Stomach smooth muscle (tissue), 2 donors: ENCODE measurements at regions not wholly inside any gene's neighbourhood (a gene's known extent, or its start where the extent isn't known, plus 50 kb on each side); places are given as distances from the start of the nearest gene placed in this dataset.

Experiments used
- H3K27ac ChIP-seq: one replicate; pipeline ENCODE4 v1.7.0; 2013; ENCODE audit warnings: mild to moderate bottlenecking, low read length, inconsistent platforms
- H3K27me3 ChIP-seq, 2 donors: one replicate each; pipeline ENCODE4 v1.7.0; 2013; ENCODE audit warnings: low read length in 2 of 2; ENCODE audit not compliant: insufficient read depth in 2 of 2, control insufficient read depth in 1 of 2
- H3K36me3 ChIP-seq, 2 donors: one replicate each; pipeline ENCODE4 v1.7.0; 2013; ENCODE audit warnings: low read length in 2 of 2; ENCODE audit not compliant: control insufficient read depth in 2 of 2, insufficient read depth in 2 of 2
- H3K4me1 ChIP-seq: one replicate; pipeline ENCODE4 v1.7.0; 2013; ENCODE audit warnings: low read length; ENCODE audit not compliant: control insufficient read depth, insufficient read depth
- H3K4me3 ChIP-seq, 2 donors: one replicate each; pipeline ENCODE4 v1.7.0; 2013; ENCODE audit warnings: low read length in 2 of 2
- H3K9ac ChIP-seq, 2 donors: one replicate each; pipeline ENCODE4 v1.7.0; 2013; ENCODE audit warnings: low read length in 2 of 2, mild to moderate bottlenecking in 1 of 2
- H3K9me3 ChIP-seq, 2 donors: one replicate each; pipeline ENCODE4 v1.7.0; 2013; ENCODE audit warnings: low read length in 2 of 2; ENCODE audit not compliant: control insufficient read depth in 2 of 2
- donor health status: healthy.
- donor health status: Pancreatic carcinoma.

DNA sequence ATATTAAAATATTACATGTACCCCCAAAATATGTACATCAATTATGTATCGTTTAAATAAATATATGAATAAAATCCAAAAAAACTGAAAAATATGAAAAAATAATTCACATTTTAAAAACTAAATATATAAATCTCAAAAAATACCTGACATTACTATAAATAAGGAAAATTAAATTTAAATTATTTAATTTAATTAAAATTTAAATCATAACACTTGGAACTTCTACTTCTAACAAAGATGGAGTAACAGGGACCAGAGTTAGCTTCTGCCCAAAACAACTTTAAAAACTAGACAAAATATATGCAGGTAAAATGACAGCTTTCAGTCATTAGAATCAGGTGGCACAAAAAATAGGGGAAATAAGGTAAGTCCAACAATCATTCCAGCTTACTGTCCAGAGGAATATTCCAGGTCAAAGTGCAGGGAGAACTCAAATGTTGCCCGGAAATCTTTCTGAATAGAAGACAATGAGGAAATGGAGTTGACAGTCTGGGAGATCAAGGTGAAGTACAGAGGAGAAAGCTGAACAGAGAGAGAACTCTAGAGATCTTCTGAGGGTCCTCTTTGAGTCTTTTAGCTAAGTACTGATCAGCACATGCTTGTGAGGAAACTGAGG is 207.7 kb upstream of the ATP11B start:
- Histone ChIP-seq H3K27me3 (no peaks in the 10 kb centered on the region), H3K9me3 (no peaks in the 10 kb centered on the region), H3K4me3 (no peak overlapping the region), H3K9ac (no peak overlapping the region), H3K36me3 (no peaks in the 10 kb centered on the region), H3K27ac (no peak overlapping the region), H3K4me1 (no peaks in the 10 kb centered on the region)

DNA sequence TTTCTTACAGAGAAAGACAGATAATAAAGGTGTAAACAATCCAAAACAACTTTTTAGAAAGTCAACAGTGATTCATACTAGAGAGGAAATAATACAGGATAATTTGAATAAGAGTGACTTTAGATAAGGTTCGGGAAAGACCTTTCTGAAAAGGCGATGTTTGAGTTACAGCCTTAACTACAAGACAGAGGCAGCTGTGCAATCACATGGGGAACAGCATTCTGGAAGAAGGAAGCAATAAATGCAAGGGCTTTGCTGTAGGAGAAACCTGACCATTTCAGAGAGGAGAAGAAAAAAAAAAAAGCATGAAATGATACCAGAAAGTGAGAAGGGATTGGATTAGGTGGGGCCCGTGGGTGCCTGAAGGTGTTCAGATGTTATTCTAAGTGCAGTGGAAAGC is 200.6 kb upstream of the ATP11B start:
- no peaks in the 10 kb centered on the region for H3K36me3 ChIP-seq
- H3K27me3 ChIP-seq: no peaks in the 10 kb centered on the region
- H3K4me1 ChIP-seq: no peaks in the 10 kb centered on the region
- no peak overlapping the region for H3K4me3 ChIP-seq
- H3K9ac ChIP-seq: no peak overlapping the region
- H3K27ac ChIP-seq: no peak overlapping the region
- H3K9me3 ChIP-seq: no peaks in the 10 kb centered on the region

DNA sequence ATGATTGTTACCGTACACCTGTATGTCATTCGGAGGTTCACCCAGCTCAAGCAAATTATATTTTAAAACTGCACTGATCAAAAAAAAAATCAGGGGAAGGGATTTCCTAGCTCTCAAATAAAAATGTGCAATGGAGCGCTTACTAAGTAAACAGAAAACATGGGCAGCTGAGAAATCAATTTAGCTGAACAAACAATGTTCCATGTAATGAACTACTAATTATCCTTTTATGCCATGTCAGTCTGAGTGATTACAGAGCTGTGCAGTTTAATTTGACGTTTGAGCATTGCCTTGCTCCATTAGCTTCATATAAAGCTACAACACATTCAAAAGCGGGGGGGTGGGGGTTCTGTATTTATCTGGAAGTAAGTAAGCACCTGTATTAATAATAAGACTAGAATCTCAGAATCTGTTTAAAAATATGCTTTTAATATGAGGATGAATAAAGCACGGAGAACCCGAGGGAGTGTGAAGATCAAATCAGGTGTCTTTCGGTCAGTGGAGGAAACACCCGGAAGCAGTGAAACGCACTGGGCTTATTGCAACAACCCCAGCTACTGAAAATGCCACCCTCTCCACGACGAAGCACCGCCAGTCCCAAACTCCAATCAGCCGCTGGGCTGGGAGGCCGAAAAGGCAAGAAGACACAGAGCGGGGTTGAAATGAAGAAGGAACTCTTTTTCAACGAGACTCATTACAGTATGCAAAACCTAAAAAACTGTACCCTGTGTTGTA is 196.5 kb upstream of the ATP11B start:
- Histone ChIP-seq H3K4me3 (no peak overlapping the region), H3K36me3 (no peaks in the 10 kb centered on the region), H3K27ac (no peak overlapping the region), H3K9me3 (no peaks in the 10 kb centered on the region), H3K4me1 (no peaks in the 10 kb centered on the region), H3K9ac (no peak overlapping the region), H3K27me3 (no peaks in the 10 kb centered on the region)

DNA sequence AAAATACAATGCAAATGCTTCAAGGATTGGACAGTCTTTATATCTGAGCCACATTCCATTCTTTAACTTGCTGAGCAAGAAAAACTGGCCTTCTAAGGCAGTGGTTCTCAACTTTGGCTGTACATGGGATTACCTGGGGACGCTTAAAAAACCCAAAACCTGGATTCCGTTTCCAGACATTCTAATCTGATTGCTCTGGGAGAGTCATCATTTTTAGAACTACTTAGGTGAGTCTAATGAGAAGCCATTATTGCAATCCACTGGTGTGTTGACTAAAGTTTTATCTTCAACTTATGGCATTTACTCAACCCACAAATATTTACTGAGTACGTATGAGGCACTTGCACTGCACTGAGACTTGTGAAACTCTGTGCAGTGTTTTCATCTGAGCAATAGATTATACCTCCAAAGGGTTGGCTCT is 195.7 kb upstream of the ATP11B start:
- no peak overlapping the region for H3K9ac ChIP-seq
- no peaks in the 10 kb centered on the region for H3K27me3 ChIP-seq
- no peaks in the 10 kb centered on the region for H3K4me1 ChIP-seq
- no peak overlapping the region for H3K4me3 ChIP-seq
- H3K9me3 ChIP-seq: no peaks in the 10 kb centered on the region
- no peak overlapping the region for H3K27ac ChIP-seq
- H3K36me3 ChIP-seq: no peaks in the 10 kb centered on the region

DNA sequence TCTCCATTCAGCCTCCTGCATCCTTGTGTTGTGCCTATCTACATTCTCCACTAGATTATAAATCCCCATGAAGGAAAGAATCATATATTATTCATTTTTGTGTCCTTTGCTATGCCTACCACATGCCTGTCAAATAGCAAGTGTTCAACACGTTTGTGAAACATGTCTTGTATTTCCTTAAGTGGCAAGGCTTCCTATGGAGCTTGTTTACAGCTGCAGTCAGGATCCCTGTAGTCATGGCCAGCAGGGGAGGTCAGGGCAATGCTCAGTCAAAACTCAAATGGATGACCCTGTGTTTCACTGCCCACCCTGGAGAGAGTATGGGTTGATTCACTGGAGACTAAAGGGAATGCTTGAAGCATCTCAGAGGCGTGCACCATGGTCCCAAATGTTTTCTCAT is 191.7 kb upstream of the ATP11B start:
- no peaks in the 10 kb centered on the region for H3K27me3 ChIP-seq
- H3K4me1 ChIP-seq: no peaks in the 10 kb centered on the region
- no peak overlapping the region for H3K9ac ChIP-seq
- H3K27ac ChIP-seq: no peak overlapping the region
- H3K9me3 ChIP-seq: no peaks in the 10 kb centered on the region
- H3K36me3 ChIP-seq: no peaks in the 10 kb centered on the region
- H3K4me3 ChIP-seq: no peak overlapping the region

DNA sequence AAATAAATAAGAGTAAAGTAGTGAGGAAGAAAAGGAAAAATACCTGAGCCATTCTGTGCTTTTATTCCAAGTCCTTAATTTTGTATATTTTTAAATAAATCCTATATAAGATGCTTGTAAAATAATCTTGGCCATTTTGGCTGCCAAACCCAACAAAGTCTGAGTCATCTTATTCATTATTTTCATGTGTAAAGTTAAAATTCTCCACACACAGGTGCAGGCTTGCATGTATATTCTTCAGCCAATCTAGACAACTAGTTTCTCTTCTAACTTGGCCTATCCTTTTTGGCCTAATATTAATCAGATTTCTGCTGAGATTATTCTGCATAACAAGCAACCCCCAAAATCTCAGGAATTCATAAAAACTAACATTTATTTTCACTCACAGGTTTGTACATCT is 189.8 kb upstream of the ATP11B start:
- H3K9me3 ChIP-seq: no peaks in the 10 kb centered on the region
- no peak overlapping the region for H3K9ac ChIP-seq
- no peak overlapping the region for H3K27ac ChIP-seq
- H3K4me3 ChIP-seq: no peak overlapping the region
- H3K4me1 ChIP-seq: no peaks in the 10 kb centered on the region
- no peaks in the 10 kb centered on the region for H3K27me3 ChIP-seq
- no peaks in the 10 kb centered on the region for H3K36me3 ChIP-seq

DNA sequence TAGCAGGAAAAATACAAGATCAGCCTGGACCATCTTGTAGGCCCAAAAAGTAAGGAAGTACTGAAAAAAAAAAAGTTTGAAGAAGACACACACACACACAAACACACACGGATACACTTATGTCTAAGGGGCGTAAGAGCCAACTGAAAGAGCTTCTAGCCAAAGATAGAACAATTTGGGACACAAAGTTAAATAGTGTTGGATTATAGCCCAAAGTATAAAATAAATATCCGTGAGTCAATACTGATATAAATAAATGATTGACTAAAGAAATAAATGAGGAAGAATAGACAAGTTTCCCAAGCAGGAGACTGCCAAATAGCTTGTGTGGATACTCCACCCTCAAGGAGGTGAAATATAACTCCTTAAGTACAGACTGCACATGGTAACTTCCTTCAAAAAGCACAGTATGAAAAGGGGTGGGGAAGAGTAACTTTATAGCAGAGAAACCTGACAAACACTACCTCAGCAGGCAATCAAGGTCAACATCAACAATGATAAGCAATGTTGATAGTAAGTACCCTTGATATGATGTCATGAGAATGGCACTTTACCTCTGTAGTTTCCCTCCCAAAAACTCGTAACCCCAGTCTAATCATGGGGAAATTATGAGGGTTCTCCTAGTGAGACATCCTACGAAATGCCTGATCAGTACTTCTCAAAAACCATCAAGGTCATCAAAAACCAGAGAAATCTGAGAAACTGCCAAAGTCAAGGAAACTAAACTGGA is 187.3 kb upstream of the ATP11B start:
- no peak overlapping the region for H3K9ac ChIP-seq
- H3K27ac ChIP-seq: no peak overlapping the region
- H3K4me1 ChIP-seq: no peaks in the 10 kb centered on the region
- no peaks in the 10 kb centered on the region for H3K36me3 ChIP-seq
- no peaks in the 10 kb centered on the region for H3K9me3 ChIP-seq
- no peaks in the 10 kb centered on the region for H3K27me3 ChIP-seq
- no peak overlapping the region for H3K4me3 ChIP-seq

DNA sequence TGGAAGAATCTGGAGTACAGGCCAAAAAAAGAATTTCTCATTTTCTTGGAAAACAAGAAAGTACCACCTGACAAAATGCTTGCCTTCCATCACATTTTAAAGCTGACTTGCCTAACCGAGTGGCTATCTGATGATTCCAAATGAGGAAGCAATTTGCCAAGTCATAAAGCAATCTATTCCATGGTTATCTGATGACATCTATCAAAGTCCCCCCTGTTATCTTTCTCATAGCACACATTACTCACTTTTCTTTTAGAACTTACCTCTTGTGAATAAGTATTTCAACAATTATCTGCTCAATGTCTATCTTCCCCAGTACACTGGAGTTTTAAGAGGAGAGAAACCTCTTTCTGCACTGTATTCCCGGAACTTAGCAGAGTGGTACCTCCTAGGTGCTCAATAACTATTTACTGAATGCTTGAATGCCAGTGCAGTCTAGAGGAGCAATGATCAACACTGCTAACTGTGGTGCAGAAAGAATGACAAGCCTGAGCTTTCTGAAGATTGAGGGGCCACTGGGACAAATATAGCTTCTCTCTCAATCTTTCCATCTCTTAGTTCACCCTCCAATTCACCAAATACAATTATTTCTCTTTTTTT is 186.3 kb upstream of the ATP11B start:
- Histone ChIP-seq H3K27ac (no peak overlapping the region), H3K4me1 (no peaks in the 10 kb centered on the region), H3K27me3 (no peaks in the 10 kb centered on the region)

DNA sequence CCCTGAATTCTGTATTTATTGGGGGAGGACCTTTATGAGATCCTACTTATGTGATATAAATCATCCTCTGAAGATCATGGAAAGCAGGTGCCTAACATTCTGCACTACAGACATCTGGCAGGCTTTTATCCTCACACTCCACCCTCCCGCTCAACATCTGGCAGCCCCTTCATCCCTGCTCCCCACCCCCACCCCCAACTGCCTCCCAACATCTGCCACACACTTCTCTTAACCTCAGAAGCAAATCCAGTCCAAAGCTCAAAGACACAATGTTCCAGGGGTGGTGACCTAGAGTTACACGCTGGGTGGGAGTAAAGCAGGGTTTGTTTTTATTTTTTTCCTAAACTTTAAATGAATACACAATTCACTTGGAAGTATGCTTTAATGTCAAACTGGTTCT is 184.5 kb upstream of the ATP11B start:
- Histone ChIP-seq H3K9ac (no peak overlapping the region), H3K27ac (no peak overlapping the region)

More for the DNA sequence above, 186.3 kb upstream of the ATP11B start:
- H3K4me3 ChIP-seq: no peak overlapping the region
- H3K9me3 ChIP-seq: no peaks in the 10 kb centered on the region
- H3K36me3 ChIP-seq: no peaks in the 10 kb centered on the region
- no peak overlapping the region for H3K9ac ChIP-seq

DNA sequence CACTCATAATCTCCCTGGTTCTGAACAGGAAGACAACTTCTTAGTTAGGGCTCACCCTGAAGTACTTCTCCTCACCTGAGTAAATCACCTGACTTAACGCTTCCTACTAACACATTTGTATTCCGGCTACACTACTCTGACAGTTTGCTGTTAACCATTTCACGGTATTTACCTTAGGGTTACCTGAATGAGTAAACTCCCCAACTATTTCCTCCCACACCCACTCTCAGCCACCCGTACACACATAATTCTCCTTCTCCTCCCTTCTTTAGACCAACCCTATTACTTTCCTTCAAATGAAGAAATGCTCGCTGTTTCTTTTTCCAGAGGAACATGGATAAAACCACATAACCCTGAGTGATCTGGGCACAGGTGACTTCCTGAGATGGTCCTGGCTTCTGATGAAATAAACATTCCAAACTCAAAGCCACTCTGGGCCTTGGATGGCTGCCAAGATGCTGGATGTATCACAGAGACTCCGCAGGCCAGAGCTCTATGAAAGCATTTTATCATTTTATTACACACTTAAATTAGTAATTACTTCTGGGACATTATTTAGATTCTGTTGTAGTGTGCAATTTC is 183.6 kb upstream of the ATP11B start:
- Histone ChIP-seq H3K9ac (no peak overlapping the region), H3K9me3 (no peaks in the 10 kb centered on the region), H3K27me3 (no peaks in the 10 kb centered on the region), H3K36me3 (no peaks in the 10 kb centered on the region), H3K4me3 (no peak overlapping the region), H3K4me1 (no peaks in the 10 kb centered on the region), H3K27ac (no peak overlapping the region)

More for the DNA sequence above, 184.5 kb upstream of the ATP11B start:
- H3K9me3 ChIP-seq: no peaks in the 10 kb centered on the region
- H3K36me3 ChIP-seq: no peaks in the 10 kb centered on the region
- no peaks in the 10 kb centered on the region for H3K27me3 ChIP-seq
- H3K4me1 ChIP-seq: no peaks in the 10 kb centered on the region
- H3K4me3 ChIP-seq: no peak overlapping the region
